Endodermal cell (in vitro differentiated cells): ENCODE measurements at regions not wholly inside any gene's neighbourhood (a gene's known extent, or its start where the extent isn't known, plus 50 kb on each side); places are given as distances from the start of the nearest gene placed in this dataset.

Experiments
- DNase-seq: peaks from one replicate; pipeline ENCODE4 v3.0.0-alpha.2; 2017
- H3K27ac ChIP-seq: 2 replicates; pipeline ENCODE4 v1.5.1; 2013; ENCODE audit warnings: mild to moderate bottlenecking, low read depth, low read length, moderate library complexity
- H3K27me3 ChIP-seq: 2 replicates; pipeline ENCODE4 v1.6.1; 2013; ENCODE audit warnings: mild to moderate bottlenecking, low read length, moderate library complexity; ENCODE audit not compliant: insufficient read depth, control insufficient read depth, poor library complexity, severe bottlenecking
- H3K36me3 ChIP-seq: 2 replicates; pipeline ENCODE4 v1.7.0; 2013; ENCODE audit warnings: mild to moderate bottlenecking, low read length, moderate library complexity; ENCODE audit not compliant: control insufficient read depth, insufficient read depth
- H3K4me1 ChIP-seq: one replicate; pipeline ENCODE4 v1.7.0; 2013; ENCODE audit warnings: low read length; ENCODE audit not compliant: control insufficient read depth, insufficient read depth
- H3K4me3 ChIP-seq: 2 replicates; pipeline ENCODE4 v1.5.1; 2013; ENCODE audit warnings: mild to moderate bottlenecking, low read length, moderate library complexity
- H3K9ac ChIP-seq: 2 replicates; pipeline ENCODE4 v1.6.1; 2013; ENCODE audit warnings: mild to moderate bottlenecking, low read length, moderate library complexity; ENCODE audit not compliant: poor library complexity, severe bottlenecking; ENCODE audit errors: extremely low read depth
- H3K9me3 ChIP-seq: 2 replicates; pipeline ENCODE4 v1.6.1; 2013; ENCODE audit warnings: mild to moderate bottlenecking, low read length, moderate library complexity; ENCODE audit not compliant: control insufficient read depth
- H3K27ac Mint-ChIP-seq: 2 replicates; pipeline ENCODE4 v1.8.0; 2020; ENCODE audit warnings: mixed read lengths
- H3K27me3 Mint-ChIP-seq: 2 replicates; pipeline ENCODE4 v1.8.0; 2021; ENCODE audit warnings: mild to moderate bottlenecking, mixed read lengths; ENCODE audit not compliant: insufficient read depth
- H3K36me3 Mint-ChIP-seq: 2 replicates; pipeline ENCODE4 v1.8.0; 2020; ENCODE audit warnings: low read depth, mixed read lengths
- H3K4me1 Mint-ChIP-seq: 2 replicates; pipeline ENCODE4 v1.8.0; 2020; ENCODE audit warnings: mixed read lengths
- H3K4me3 Mint-ChIP-seq: 2 replicates; pipeline ENCODE4 v1.8.0; 2020; ENCODE audit warnings: mild to moderate bottlenecking, moderate library complexity, mixed read lengths
- H3K9me3 Mint-ChIP-seq: 2 replicates; pipeline ENCODE4 v1.8.0; 2020; ENCODE audit warnings: mild to moderate bottlenecking, mixed read lengths
- CTCF ChIP-seq: fragments of 200-600 bp; sonication (generic); conservative IDR thresholded peaks from 2 replicates; pipeline ENCODE4 v1.5.0; 2021; ENCODE audit warnings: antibody characterized with exemption, mild to moderate bottlenecking
- WGBS, 2 experiments: methylation state at CpG; one replicate each; pipeline versions ENCODE4 v1.1.5 to v1.1.7; 2013; ENCODE audit warnings: missing lambda C conversion rate in 2 of 2, mixed read lengths in 1 of 2; ENCODE audit not compliant: insufficient coverage in 1 of 2, insufficient read length in 1 of 2; 5-methylcytosine and 5-hydroxymethylcytosine counted together

- H3K27ac Mint-ChIP-seq = peak overlapping the region; percentile 84
- Histone ChIP-seq H3K4me3 (no peak overlapping the region), H3K4me1 (peaks cover 29% of the 10 kb centered on the region), H3K36me3 (peaks cover 4% of the 10 kb centered on the region), H3K9ac (peak overlapping the region; percentile 31), H3K9me3 (peaks cover 27% of the 10 kb centered on the region), H3K27me3 (no peaks in the 10 kb centered on the region), H3K27ac (no peak overlapping the region)
- H3K27me3 Mint-ChIP-seq = no peaks in the 10 kb centered on the region
- no peak overlapping the region for H3K4me3 Mint-ChIP-seq
- peaks cover 50% of the 10 kb centered on the region for H3K4me1 Mint-ChIP-seq
- DNase-seq = no peak
- WGBS, 2 experiments = 86 to 90% methylated on average over 2 to 4 of the region's 4 CpGs
- H3K9me3 Mint-ChIP-seq = peaks cover 15% of the 10 kb centered on the region
- H3K36me3 Mint-ChIP-seq = peaks cover 11% of the 10 kb centered on the region
- TF ChIP-seq CTCF = no peak
Observed at GRCh38 chr7:22934473-22935065, 79.4 kb downstream of the HYCC1 start.

- no peak for DNase-seq
- Histone ChIP-seq H3K27me3 (no peaks in the 10 kb centered on the region), H3K27ac (no peak overlapping the region), H3K4me3 (no peak overlapping the region), H3K4me1 (peaks cover 29% of the 10 kb centered on the region), H3K36me3 (no peaks in the 10 kb centered on the region), H3K9me3 (peaks cover 27% of the 10 kb centered on the region), H3K9ac (peak overlapping the region; percentile 31)
- WGBS, 2 experiments = 79 to 92% methylated on average over 2 of the region's 2 CpGs
- no peaks in the 10 kb centered on the region for H3K27me3 Mint-ChIP-seq
- TF ChIP-seq CTCF = no peak
- H3K27ac Mint-ChIP-seq = peak overlapping the region; percentile 84
- peaks cover 48% of the 10 kb centered on the region for H3K4me1 Mint-ChIP-seq
- H3K9me3 Mint-ChIP-seq = peaks cover 20% of the 10 kb centered on the region
- no peak overlapping the region for H3K4me3 Mint-ChIP-seq
- peaks cover 9% of the 10 kb centered on the region for H3K36me3 Mint-ChIP-seq
Observed at GRCh38 chr7:22934023-22934422, 79.9 kb downstream of the HYCC1 start.

- no peaks in the 10 kb centered on the region for H3K27me3 Mint-ChIP-seq
- H3K4me1 Mint-ChIP-seq = peaks cover 38% of the 10 kb centered on the region
- peaks cover 27% of the 10 kb centered on the region for H3K9me3 ChIP-seq
- no peak overlapping the region for H3K27ac ChIP-seq
- H3K9ac ChIP-seq = no peak overlapping the region
- H3K27me3 ChIP-seq = no peaks in the 10 kb centered on the region
- no peak overlapping the region for H3K4me3 Mint-ChIP-seq
- H3K9me3 Mint-ChIP-seq = peaks cover 23% of the 10 kb centered on the region
- TF ChIP-seq CTCF = no peak
- no peak for DNase-seq
- H3K27ac Mint-ChIP-seq = no peak overlapping the region
- H3K36me3 ChIP-seq = no peaks in the 10 kb centered on the region
- peaks cover 29% of the 10 kb centered on the region for H3K4me1 ChIP-seq
- H3K4me3 ChIP-seq = peak overlapping the region; percentile 9
- peaks cover 8% of the 10 kb centered on the region for H3K36me3 Mint-ChIP-seq
Observed at GRCh38 chr7:22932896-22933295, 81.0 kb downstream of the HYCC1 start.
